GM21576 (cell line): ENCODE measurements at regions not wholly inside any gene's neighbourhood (a gene's known extent, or its start where the extent isn't known, plus 50 kb on each side); places are given as distances from the start of the nearest gene placed in this dataset.
"Not testable (repeated sequence)": the region's sequence is repeated elsewhere in the genome, so short reads cannot be mapped to it uniquely, and the experiment has no call there.

Experiments used
- ATAC-seq: cut with Tn5 transposase; IDR thresholded peaks from one replicate; pipeline ENCODE4 v1.9.1; 2021; ENCODE audit warnings: mild to moderate bottlenecking, moderate library complexity; ENCODE audit not compliant: unreplicated experiment

GRCh38 chr16:86858501-86858900 lies 280.2 kb downstream of the FOXL1 start:
- ATAC-seq, result no peak

GRCh38 chr16:86861270-86861858 lies 283.0 kb downstream of the FOXL1 start:
- ATAC-seq, result not testable (repeated sequence)

GRCh38 chr16:86862595-86863280 lies 284.4 kb downstream of the FOXL1 start:
- no peak for ATAC-seq

GRCh38 chr16:86863609-86864008 lies 285.3 kb downstream of the FOXL1 start:
- no peak for ATAC-seq

- ATAC-seq, result no peak
Observed at GRCh38 chr16:86864586-86864985, 286.2 kb downstream of the FOXL1 start.

GRCh38 chr16:86865851-86866662 lies 287.7 kb downstream of the FOXL1 start:
- no peak for ATAC-seq

- ATAC-seq, result no peak
Observed at GRCh38 chr16:86866986-86867722, 288.8 kb downstream of the FOXL1 start.

GRCh38 chr16:86868070-86868469 lies 289.7 kb downstream of the FOXL1 start:
- no peak for ATAC-seq

- ATAC-seq, result no peak
Observed at GRCh38 chr16:86868786-86869185, 290.4 kb downstream of the FOXL1 start.

GRCh38 chr16:86869288-86870022 lies 291.1 kb downstream of the FOXL1 start:
- no peak for ATAC-seq

GRCh38 chr16:86870380-86870779 lies 292.0 kb downstream of the FOXL1 start:
- no peak for ATAC-seq

- ATAC-seq, result no peak
Observed at GRCh38 chr16:86872131-86872530, 293.8 kb downstream of the FOXL1 start.

GRCh38 chr16:86872833-86873232 lies 294.5 kb downstream of the FOXL1 start:
- ATAC-seq, result no peak

- no peak for ATAC-seq
Observed at GRCh38 chr16:86874141-86874540, 295.8 kb downstream of the FOXL1 start.

GRCh38 chr16:86876499-86876898 lies 298.1 kb downstream of the FOXL1 start:
- no peak for ATAC-seq

- ATAC-seq, result no peak
Observed at GRCh38 chr16:86877108-86877507, 298.8 kb downstream of the FOXL1 start.

GRCh38 chr16:86877835-86878234 lies 299.5 kb downstream of the FOXL1 start:
- ATAC-seq, result no peak

- ATAC-seq, result no peak
Observed at GRCh38 chr16:86878236-86879080, 300.1 kb downstream of the FOXL1 start.

- no peak for ATAC-seq
Observed at GRCh38 chr16:86879268-86879667, 300.9 kb downstream of the FOXL1 start.
